NCI-H1092 treated with DMSO at 0.1 percent for 48 hours (cell line): ENCODE measurements at regions not wholly inside any gene's neighbourhood (a gene's known extent, or its start where the extent isn't known, plus 50 kb on each side); places are given as distances from the start of the nearest gene placed in this dataset.

Experiments
- DNase-seq: peaks from one replicate; lab custom pipeline; 2025; lab: John Stamatoyannopoulos, UW

- DNase-seq, result no peak
Observed at GRCh38 chr4:31106419-31106818, 386.2 kb downstream of the PCDH7 start.

- no peak for DNase-seq
Observed at GRCh38 chr4:31107362-31107761, 387.2 kb downstream of the PCDH7 start.

- no peak for DNase-seq
Observed at GRCh38 chr4:31108762-31109161, 388.6 kb downstream of the PCDH7 start.

- DNase-seq, result no peak
Observed at GRCh38 chr4:31111790-31112189, 391.6 kb downstream of the PCDH7 start.

- DNase-seq, result no peak
Observed at GRCh38 chr4:31114816-31115215, 394.6 kb downstream of the PCDH7 start.

DNA sequence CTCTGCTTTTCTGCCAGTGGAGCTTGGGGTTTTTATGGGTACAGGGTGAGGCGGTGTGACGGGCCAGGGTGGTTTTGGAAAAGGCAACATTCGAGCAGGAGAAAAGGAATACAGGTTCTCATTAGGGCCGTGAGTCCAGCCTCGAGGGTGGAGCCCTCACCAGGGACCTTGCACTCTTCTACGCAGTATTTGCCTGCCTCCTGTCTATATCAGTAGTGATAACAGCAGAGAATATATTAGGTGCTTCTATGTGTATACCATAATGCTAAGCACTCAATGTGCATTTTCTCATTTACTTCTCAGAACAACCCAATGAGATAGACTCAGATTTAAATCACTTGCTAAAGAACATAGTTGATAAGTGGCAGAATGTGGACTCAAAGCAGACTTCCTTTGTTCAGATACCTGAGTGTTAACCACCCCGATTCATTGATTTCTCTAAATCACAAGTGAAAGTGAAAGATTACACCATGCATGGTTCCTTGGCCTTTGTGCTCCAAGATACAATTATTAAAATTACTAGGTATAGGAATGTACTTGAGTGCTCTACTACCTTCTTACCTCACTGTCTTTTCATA, 403.9 kb downstream of the PCDH7 start:
- no peak for DNase-seq

GRCh38 chr4:31125061-31125460, 404.9 kb downstream of the PCDH7 start:
- DNase-seq, result no peak

GRCh38 chr4:31125496-31125895, 405.3 kb downstream of the PCDH7 start:
- DNase-seq, result no peak

GRCh38 chr4:31126881-31127398, 406.8 kb downstream of the PCDH7 start:
- no peak for DNase-seq

DNA sequence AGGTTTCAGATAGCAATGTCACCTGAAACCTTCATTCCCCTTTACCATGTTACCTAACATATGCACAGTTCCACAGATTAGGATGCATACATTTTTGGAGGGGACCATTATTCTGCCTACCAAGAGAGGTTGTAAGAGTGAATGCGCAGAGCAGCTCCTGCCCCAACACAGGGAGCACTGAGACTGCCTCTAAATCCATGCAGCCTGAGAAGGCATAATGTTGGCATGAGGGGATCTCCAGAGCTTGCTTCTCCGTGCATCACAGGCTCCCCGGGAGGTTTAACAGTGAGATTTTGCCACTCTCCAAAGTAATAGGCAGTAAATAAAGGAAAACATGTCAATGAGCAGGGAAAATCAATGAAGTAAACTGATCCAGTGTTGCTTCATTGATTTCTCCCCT, 410.8 kb downstream of the PCDH7 start:
- no peak for DNase-seq

DNA sequence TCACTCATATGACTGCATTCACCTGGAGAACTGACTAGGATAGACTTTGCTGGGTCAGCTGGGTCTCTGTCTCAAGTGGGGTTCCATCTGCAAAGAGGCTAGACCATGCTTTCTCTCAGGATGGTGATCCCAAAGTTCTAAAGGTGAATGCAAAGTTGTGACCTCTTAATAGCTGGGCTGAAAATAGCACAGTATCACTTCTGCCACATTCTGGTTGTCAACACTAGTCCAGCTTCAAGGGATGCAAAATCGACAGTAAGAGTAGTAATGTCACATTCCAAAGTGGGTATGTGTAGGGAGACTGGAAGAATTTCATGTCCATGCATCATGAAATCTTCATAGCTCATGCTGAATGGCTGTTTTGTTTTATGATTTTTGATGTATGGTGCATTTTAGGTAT, 414.6 kb downstream of the PCDH7 start:
- no peak for DNase-seq

GRCh38 chr4:31139767-31140166, 419.6 kb downstream of the PCDH7 start:
- no peak for DNase-seq

GRCh38 chr4:31141095-31141831, 421.1 kb downstream of the PCDH7 start:
- DNase-seq, result no peak

DNA sequence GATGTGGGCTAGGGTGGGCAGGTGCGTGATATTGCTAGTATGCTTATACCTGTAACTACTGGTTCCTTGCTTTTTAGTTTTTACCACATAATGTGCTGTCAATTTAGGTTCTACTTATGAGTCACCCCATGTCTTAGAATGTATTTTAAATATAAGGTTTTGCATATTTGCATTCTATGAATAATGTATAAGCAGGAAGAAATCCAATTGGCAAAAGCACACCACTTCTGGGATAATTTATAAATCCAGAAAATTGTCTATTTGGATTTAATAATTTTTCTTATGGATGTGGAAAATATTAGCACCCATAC, 421.6 kb downstream of the PCDH7 start:
- DNase-seq, result no peak

DNA sequence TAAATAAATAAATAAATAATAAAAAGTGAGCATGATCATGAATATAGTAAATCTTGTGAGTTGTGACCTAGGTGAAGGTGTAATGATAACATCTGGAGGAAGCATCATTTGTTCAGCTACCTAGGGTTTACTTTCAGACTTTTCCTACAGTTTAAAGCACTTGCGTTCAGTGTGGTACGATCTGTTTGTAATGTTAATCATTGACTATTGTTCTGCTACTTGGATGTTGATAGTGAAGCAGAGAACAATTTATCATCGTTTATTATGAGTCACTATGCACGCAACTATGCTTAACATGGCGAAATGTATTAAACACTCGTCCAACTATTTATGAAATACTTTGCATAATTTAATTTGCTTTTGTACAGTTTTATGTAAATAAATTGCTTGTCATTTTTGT, 426.2 kb downstream of the PCDH7 start:
- no peak for DNase-seq

DNA sequence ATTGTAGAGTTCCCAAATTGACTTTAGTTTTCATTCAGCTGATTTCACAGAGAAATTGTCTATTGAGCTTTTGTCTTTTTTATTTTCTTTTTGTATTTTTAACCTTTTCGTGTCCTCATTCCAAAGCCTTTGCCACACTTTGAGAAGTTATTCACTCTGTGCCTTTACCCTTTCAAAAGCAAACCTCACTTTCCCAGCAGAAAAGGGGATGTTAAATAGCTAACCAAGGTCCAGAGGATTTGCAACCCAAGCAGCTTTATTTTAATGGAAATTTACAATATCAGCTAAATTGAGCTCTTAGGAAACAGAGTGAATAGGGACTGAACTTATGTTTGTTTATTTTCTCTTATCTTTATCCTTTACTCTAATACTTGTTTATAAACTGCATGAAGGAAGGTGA, 428.8 kb downstream of the PCDH7 start:
- DNase-seq, result no peak

- no peak for DNase-seq
Observed at GRCh38 chr4:31156221-31156620, 436.1 kb downstream of the PCDH7 start.

DNA sequence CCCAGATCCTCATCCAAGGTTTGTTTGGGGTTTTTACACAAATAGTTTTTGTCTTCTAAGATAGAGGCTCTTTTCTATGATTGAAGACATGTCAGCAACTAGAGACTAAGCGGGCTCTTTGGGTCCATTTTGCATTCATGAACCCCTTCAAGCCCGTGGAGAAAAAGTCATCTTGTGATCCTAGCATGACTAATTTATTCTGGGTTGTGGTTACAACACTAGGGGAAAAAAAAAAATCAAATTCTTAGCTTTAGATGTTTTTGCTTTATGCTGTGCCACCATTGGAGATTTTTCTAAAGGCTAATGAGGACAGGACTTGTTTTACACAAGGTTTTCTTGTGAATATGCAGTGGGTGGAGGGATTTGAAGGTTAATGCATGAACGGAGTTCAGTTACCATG, 440.0 kb downstream of the PCDH7 start:
- no peak for DNase-seq

GRCh38 chr4:31169846-31170245, 449.7 kb downstream of the PCDH7 start:
- DNase-seq, result no peak

DNA sequence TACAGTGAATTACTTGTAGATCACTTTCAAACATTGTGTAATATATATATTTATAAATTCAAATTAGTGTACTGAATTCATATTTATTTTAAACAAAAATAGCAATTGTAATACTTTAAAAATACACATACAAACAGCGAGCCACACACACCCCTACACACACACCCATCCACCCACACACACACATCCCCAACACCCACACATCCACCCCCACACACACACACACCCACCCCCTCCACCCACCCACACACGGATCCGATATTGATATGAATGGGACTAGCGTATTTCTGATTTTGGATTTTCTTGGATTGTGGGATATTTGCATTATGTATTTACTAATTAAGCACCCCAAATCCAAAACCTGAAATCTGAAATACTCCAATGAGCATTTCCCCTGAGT, 451.2 kb downstream of the PCDH7 start:
- no peak for DNase-seq

GRCh38 chr4:31175242-31175910, 455.2 kb downstream of the PCDH7 start:
- DNase-seq, result no peak

- DNase-seq, result no peak
Observed at GRCh38 chr4:31183256-31183655, 463.1 kb downstream of the PCDH7 start.

DNA sequence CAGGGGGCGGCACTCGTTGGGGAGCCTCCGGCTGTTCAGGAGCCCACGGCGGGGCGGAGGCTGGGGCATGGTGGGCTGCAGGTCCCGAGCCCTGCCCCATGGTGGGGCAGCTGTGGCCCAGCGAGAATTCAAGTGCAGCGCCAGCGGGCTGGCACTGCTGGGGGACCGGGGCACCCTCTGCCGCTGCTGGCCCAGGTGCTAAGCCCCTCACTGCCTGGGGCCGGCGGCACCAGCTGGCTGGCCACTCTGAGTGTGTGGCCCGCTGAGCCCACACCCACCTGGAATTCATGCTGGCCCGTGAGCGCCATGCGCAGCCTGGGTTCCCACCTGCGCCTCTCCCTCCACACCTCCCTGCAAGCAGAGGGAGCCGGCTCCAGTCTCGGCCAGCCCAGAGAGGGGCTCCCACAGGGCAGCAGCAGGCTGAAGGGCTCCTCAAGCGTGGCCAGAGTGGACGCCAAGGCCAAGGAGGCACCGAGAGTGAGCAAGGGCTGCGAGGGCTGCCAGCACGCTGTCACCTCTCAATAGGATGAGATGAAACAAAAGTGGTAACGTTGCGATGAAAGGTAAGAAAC, 464.9 kb downstream of the PCDH7 start:
- no peak for DNase-seq
